ENCODE measurements at regions not wholly inside any gene's neighbourhood (a gene's known extent, or its start where the extent isn't known, plus 50 kb on each side); places are given as distances from the start of the nearest gene placed in this dataset.

- Mint-ChIP-seq H3K27ac (no peak overlapping the region), H3K4me1 (no peaks in the 10 kb centered on the region)
Measured at GRCh38 chr2:163541943-163542342, 193.9 kb downstream of the FIGN start.

GRCh38 chr2:163541495-163541894 lies 194.3 kb downstream of the FIGN start:
- no peak for DNase-seq
- Mint-ChIP-seq H3K27ac (no peak overlapping the region), H3K4me3 (no peak overlapping the region), H3K4me1 (no peaks in the 10 kb centered on the region), H3K9me3 (no peaks in the 10 kb centered on the region), H3K27me3 (ENCODE audit: insufficient read depth) (no peaks in the 10 kb centered on the region), H3K36me3 (ENCODE audit: low read depth) (no peaks in the 10 kb centered on the region)
- TF ChIP-seq CTCF (conservative IDR thresholded peaks at IDR 0.05): no peak
- Histone ChIP-seq H3K9me3 (ENCODE audit: control insufficient read depth, low read length) (no peaks in the 10 kb centered on the region), H3K4me1 (ENCODE audit: control insufficient read depth, insufficient read depth, low read length) (no peaks in the 10 kb centered on the region), H3K27me3 (ENCODE audit: control insufficient read depth, insufficient read depth, low read length, poor library complexity, severe bottlenecking) (no peaks in the 10 kb centered on the region), H3K4me3 (ENCODE audit: low read length) (no peak overlapping the region), H3K36me3 (ENCODE audit: control insufficient read depth, insufficient read depth, low read length) (no peaks in the 10 kb centered on the region), H3K27ac (ENCODE audit: low read depth, low read length) (no peak overlapping the region), H3K9ac (ENCODE audit: extremely low read depth, low read length, poor library complexity, severe bottlenecking) (no peak overlapping the region)
- 91 to 100% methylated on average over 1 to 2 of the region's 2 CpGs for WGBS, 2 experiments (ENCODE audit: insufficient coverage in 1 of 2, insufficient read length in 1 of 2)

More at GRCh38 chr2:163541943-163542342, 193.9 kb downstream of the FIGN start:
- DNase-seq: no peak
- H3K27ac ChIP-seq (ENCODE audit: low read depth, low read length): no peak overlapping the region
- Mint-ChIP-seq H3K9me3 (no peaks in the 10 kb centered on the region), H3K36me3 (ENCODE audit: low read depth) (no peaks in the 10 kb centered on the region), H3K27me3 (ENCODE audit: insufficient read depth) (no peaks in the 10 kb centered on the region), H3K4me3 (no peak overlapping the region)
- H3K4me3 ChIP-seq (ENCODE audit: low read length): no peak overlapping the region
- 93 to 100% methylated on average over 1 to 2 of the region's 2 CpGs for WGBS, 2 experiments (ENCODE audit: insufficient coverage in 1 of 2, insufficient read length in 1 of 2)
- TF ChIP-seq CTCF (conservative IDR thresholded peaks at IDR 0.05): no peak
- no peak overlapping the region for H3K9ac ChIP-seq (ENCODE audit: extremely low read depth, low read length, poor library complexity, severe bottlenecking)
- no peaks in the 10 kb centered on the region for H3K27me3 ChIP-seq (ENCODE audit: control insufficient read depth, insufficient read depth, low read length, poor library complexity, severe bottlenecking)
- no peaks in the 10 kb centered on the region for H3K9me3 ChIP-seq (ENCODE audit: control insufficient read depth, low read length)
- H3K36me3 ChIP-seq (ENCODE audit: control insufficient read depth, insufficient read depth, low read length): no peaks in the 10 kb centered on the region
- H3K4me1 ChIP-seq (ENCODE audit: control insufficient read depth, insufficient read depth, low read length): no peaks in the 10 kb centered on the region

GRCh38 chr2:163528640-163529217 lies 207.1 kb downstream of the FIGN start:
- no peak overlapping the region for H3K27ac ChIP-seq (ENCODE audit: low read depth, low read length)
- Mint-ChIP-seq H3K27me3 (ENCODE audit: insufficient read depth) (no peaks in the 10 kb centered on the region), H3K9me3 (peaks cover 6% of the 10 kb centered on the region), H3K4me1 (no peaks in the 10 kb centered on the region), H3K4me3 (no peak overlapping the region), H3K36me3 (ENCODE audit: low read depth) (no peaks in the 10 kb centered on the region), H3K27ac (no peak overlapping the region)
- no peaks in the 10 kb centered on the region for H3K36me3 ChIP-seq (ENCODE audit: control insufficient read depth, insufficient read depth, low read length)
- H3K27me3 ChIP-seq (ENCODE audit: control insufficient read depth, insufficient read depth, low read length, poor library complexity, severe bottlenecking): no peaks in the 10 kb centered on the region
- H3K9me3 ChIP-seq (ENCODE audit: control insufficient read depth, low read length): peaks cover 6% of the 10 kb centered on the region
- WGBS, 2 experiments (ENCODE audit: insufficient coverage in 1 of 2, insufficient read length in 1 of 2): 100% methylated on average over 1 of the region's 1 CpG
- DNase-seq: no peak
- H3K4me1 ChIP-seq (ENCODE audit: control insufficient read depth, insufficient read depth, low read length): no peaks in the 10 kb centered on the region
- no peak for TF ChIP-seq CTCF (conservative IDR thresholded peaks at IDR 0.05)
- no peak overlapping the region for H3K4me3 ChIP-seq (ENCODE audit: low read length)
- no peak overlapping the region for H3K9ac ChIP-seq (ENCODE audit: extremely low read depth, low read length, poor library complexity, severe bottlenecking)

Data from endodermal cell (in vitro differentiated cells).